Lower leg skin (tissue), 4 donors: ENCODE measurements at regions not wholly inside any gene's neighbourhood (a gene's known extent, or its start where the extent isn't known, plus 50 kb on each side); places are given as distances from the start of the nearest gene placed in this dataset.
A peak's percentile ranks its signal among the peaks of the same experiment; 100 is the strongest.

ENCODE experiments used
- DNase-seq, 2 donors: peaks; one replicate each; pipeline ENCODE4 v3.0.0-alpha.2; 2019; ENCODE audit warnings: low spot score in 2 of 2
- H3K4me3 ChIP-seq: fragments of 200-600 bp; sonication (generic); 2 replicates; pipeline ENCODE4 v1.5.1; 2017; ENCODE audit warnings: mild to moderate bottlenecking, low read depth; ENCODE audit not compliant: poor library complexity, severe bottlenecking
- CTCF ChIP-seq, 3 donors: fragments of 450-650 bp; IDR thresholded peaks; one replicate each; pipeline ENCODE4 v1.5.1; 2016; ENCODE audit warnings: antibody characterized with exemption in 3 of 3, mild to moderate bottlenecking in 3 of 3, moderate library complexity in 2 of 3
- POLR2A ChIP-seq, 2 donors: fragments of 450-650 bp; IDR thresholded peaks; one replicate each; pipeline ENCODE4 v1.6.1; 2016 to 2017; ENCODE audit warnings: antibody characterized with exemption in 2 of 2, mild to moderate bottlenecking in 1 of 2, moderate library complexity in 1 of 2
- WGBS, 2 donors: methylation state at CpG; one replicate each; pipeline ENCODE4 v1.1.5; 2018; 5-methylcytosine and 5-hydroxymethylcytosine counted together
- intact Hi-C: fragments of 100-400 bp; cut with DNase I; formaldehyde crosslinking; loops from one replicate; pipeline ENCODE4 v1.15.0; 2023; ENCODE audit warnings: low total_unique reads

- peak in 1 of 2 donors; percentile 24 for DNase-seq
- intact Hi-C loops: no loop called here
- WGBS, 2 donors: 42 to 53% methylated on average over 6 of the region's 6 CpGs
- H3K4me3 ChIP-seq: no peak overlapping the region
- TF ChIP-seq CTCF (IDR thresholded peaks at IDR 0.05): no peak
- no peak for TF ChIP-seq POLR2A (IDR thresholded peaks at IDR 0.05)
Measured at GRCh38 chr14:97499790-97500481, 702.8 kb downstream of the VRK1 start.

- WGBS, 2 donors: 50 to 70% methylated on average over 2 of the region's 2 CpGs
Measured at GRCh38 chr14:97506626-97507025, 709.4 kb downstream of the VRK1 start.

GRCh38 chr14:97513891-97514290 lies 716.7 kb downstream of the VRK1 start:
- WGBS, 2 donors: 81 to 85% methylated on average over 5 of the region's 5 CpGs
- no peak for DNase-seq
- intact Hi-C loops: no loop called here

More at GRCh38 chr14:97506626-97507025, 709.4 kb downstream of the VRK1 start:
- TF ChIP-seq POLR2A (IDR thresholded peaks at IDR 0.05) (no peak), CTCF (IDR thresholded peaks at IDR 0.05) (no peak)
- intact Hi-C loops: no loop called here
- H3K4me3 ChIP-seq: no peak overlapping the region
- no peak for DNase-seq

GRCh38 chr14:97517566-97518234 lies 720.5 kb downstream of the VRK1 start:
- intact Hi-C loops: no loop called here
- DNase-seq: no peak
- H3K4me3 ChIP-seq: no peak overlapping the region
- TF ChIP-seq CTCF (IDR thresholded peaks at IDR 0.05) (no peak), POLR2A (IDR thresholded peaks at IDR 0.05) (no peak)
- WGBS, 2 donors: 82 to 84% methylated on average over 5 of the region's 5 CpGs

More at GRCh38 chr14:97513891-97514290, 716.7 kb downstream of the VRK1 start:
- no peak overlapping the region for H3K4me3 ChIP-seq
- TF ChIP-seq POLR2A (IDR thresholded peaks at IDR 0.05) (no peak), CTCF (IDR thresholded peaks at IDR 0.05) (no peak)

- intact Hi-C loops: no loop called here
- 32 to 38% methylated on average over 3 of the region's 3 CpGs for WGBS, 2 donors
- H3K4me3 ChIP-seq: no peak overlapping the region
- no peak for DNase-seq
- TF ChIP-seq CTCF (IDR thresholded peaks at IDR 0.05): no peak
- no peak for TF ChIP-seq POLR2A (IDR thresholded peaks at IDR 0.05)
Measured at GRCh38 chr14:97523936-97524335, 726.8 kb downstream of the VRK1 start.
